Right lobe of liver (tissue), 6 donors: ENCODE measurements at regions not wholly inside any gene's neighbourhood (a gene's known extent, or its start where the extent isn't known, plus 50 kb on each side); places are given as distances from the start of the nearest gene placed in this dataset.
A peak's percentile ranks its signal among the peaks of the same experiment; 100 is the strongest.

Experiments used
- ATAC-seq, 4 donors: fragments of 200-7000 bp; cut with Tn5 transposase; one replicate each; pipeline ENCODE4 v1.9.1; 2020; ENCODE audit warnings: mild to moderate bottlenecking in 4 of 4, moderate library complexity in 4 of 4
- DNase-seq, 3 donors: peaks; one replicate each; pipeline ENCODE4 v3.0.0-alpha.2; 2020
- H3K27ac ChIP-seq, 3 donors: fragments of 200-600 bp; one replicate each; pipeline ENCODE4 v1.8.0; 2022
- H3K27me3 ChIP-seq, 2 donors: fragments of 200-600 bp; one replicate each; pipeline ENCODE4 v1.8.0; 2022
- H3K36me3 ChIP-seq, 4 donors: fragments of 200-600 bp; sonication (generic) in 1 of 4; one replicate each; pipeline versions ENCODE4 v1.5.1 to v1.8.0; 2017 to 2022; ENCODE audit warnings: control low read depth in 1 of 4
- H3K4me1 ChIP-seq, 4 donors: fragments of 200-600 bp; sonication (generic) in 1 of 4; one replicate each; pipeline versions ENCODE4 v1.5.1 to v1.8.0; 2017 to 2022; ENCODE audit warnings: control low read depth in 1 of 4
- H3K4me3 ChIP-seq, 3 donors: fragments of 200-600 bp; one replicate each; pipeline ENCODE4 v1.8.0; 2022
- H3K9me3 ChIP-seq, 4 donors: fragments of 200-600 bp; sonication (generic) in 1 of 4; one replicate each; pipeline versions ENCODE4 v1.5.1 to v1.8.0; 2017 to 2022; ENCODE audit warnings: control low read depth in 1 of 4
- POLR2A ChIP-seq: fragments of 450-650 bp; IDR thresholded peaks from one replicate; pipeline ENCODE4 v1.6.1; 2017; ENCODE audit warnings: antibody characterized with exemption, mild to moderate bottlenecking
- WGBS: methylation state at CpG from one replicate; pipeline ENCODE4 v1.1.6; 2018; ENCODE audit warnings: low coverage, low lambda C conversion rate; ENCODE audit not compliant: insufficient coverage; ENCODE audit errors: missing lambda C conversion rate; 5-methylcytosine and 5-hydroxymethylcytosine counted together
- intact Hi-C, 2 donors: fragments of 100-400 bp; cut with DNase I; formaldehyde crosslinking; loops; one replicate each; pipeline versions ENCODE4 v1.11.2 to v1.14.1; 2022
- TF ChIP-seq, protein P1 (sequence below), 4 donors: fragments of 200-600 bp in 3 of 4; fragments of 450-650 bp in 1 of 4; IDR thresholded peaks; one replicate each; pipeline versions ENCODE4 v1.5.1 to v1.8.0; 2016 to 2022; ENCODE audit warnings: antibody characterized with exemption in 4 of 4, mild to moderate bottlenecking in 2 of 4
- donor health status: DM: no; HTN: yes; CAD: no.
- donor health status: DM: no; HTN: no; CAD: no.
- donor health status: DM: no; HTN: no; CAD: no.
- donor health status: DM: no; HTN: yes; CAD: no.
- donor health status: DM: no; HTN: yes; CAD: no.

DNA sequence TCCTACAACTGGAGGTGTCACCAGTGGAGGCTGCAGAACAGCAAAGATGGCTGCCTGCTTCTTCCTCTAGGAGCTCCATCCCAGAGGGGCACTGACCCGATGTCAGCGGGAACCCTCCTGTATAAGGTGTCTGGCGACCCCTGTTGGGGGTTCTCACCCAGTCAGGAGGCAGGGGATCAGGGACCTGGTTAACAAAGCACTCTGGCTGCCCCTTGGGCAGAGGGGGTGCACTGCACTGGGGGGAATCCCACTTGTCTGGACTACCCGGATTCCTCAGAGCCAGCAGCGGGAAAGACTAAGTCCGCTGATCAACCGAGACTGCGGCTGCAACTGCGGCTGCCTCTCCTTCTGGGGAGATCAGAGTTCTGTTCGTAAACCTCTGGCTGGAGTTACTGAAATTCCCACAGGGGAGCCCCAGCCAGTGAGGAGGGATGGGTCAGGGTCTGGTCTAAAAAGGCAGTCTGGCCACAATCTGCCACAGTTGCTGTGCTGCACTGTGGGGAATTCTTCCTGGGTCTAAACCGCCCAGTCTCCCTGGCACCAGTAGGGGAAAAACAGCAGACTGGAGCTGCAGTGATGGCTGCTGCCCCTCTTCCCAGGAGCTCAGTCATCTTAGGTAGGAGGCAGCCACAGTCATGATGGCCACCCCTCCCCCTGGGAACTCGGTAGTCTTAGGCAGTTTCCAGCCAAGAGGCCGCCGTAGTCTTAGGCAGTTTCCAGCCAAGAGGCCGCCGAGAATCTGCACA is 213.4 kb downstream of the CYB561 start:
- WGBS: 80% methylated on average over 1 of the region's 16 CpGs
- ATAC-seq (no peak), DNase-seq (peak in 1 of 3 donors; percentile 27)
- Histone ChIP-seq H3K9me3 (no peaks in the 10 kb centered on the region), H3K27me3 (no peaks in the 10 kb centered on the region), H3K36me3 (no peaks in the 10 kb centered on the region), H3K27ac (no peak overlapping the region), H3K4me3 (no peak overlapping the region), H3K4me1 (no peaks in the 10 kb centered on the region)
- TF ChIP-seq, protein P1, sequence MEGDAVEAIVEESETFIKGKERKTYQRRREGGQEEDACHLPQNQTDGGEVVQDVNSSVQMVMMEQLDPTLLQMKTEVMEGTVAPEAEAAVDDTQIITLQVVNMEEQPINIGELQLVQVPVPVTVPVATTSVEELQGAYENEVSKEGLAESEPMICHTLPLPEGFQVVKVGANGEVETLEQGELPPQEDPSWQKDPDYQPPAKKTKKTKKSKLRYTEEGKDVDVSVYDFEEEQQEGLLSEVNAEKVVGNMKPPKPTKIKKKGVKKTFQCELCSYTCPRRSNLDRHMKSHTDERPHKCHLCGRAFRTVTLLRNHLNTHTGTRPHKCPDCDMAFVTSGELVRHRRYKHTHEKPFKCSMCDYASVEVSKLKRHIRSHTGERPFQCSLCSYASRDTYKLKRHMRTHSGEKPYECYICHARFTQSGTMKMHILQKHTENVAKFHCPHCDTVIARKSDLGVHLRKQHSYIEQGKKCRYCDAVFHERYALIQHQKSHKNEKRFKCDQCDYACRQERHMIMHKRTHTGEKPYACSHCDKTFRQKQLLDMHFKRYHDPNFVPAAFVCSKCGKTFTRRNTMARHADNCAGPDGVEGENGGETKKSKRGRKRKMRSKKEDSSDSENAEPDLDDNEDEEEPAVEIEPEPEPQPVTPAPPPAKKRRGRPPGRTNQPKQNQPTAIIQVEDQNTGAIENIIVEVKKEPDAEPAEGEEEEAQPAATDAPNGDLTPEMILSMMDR (IDR thresholded peaks at IDR 0.05): no peak
- TF ChIP-seq POLR2A: no peak
- intact Hi-C loops: no loop called here

DNA sequence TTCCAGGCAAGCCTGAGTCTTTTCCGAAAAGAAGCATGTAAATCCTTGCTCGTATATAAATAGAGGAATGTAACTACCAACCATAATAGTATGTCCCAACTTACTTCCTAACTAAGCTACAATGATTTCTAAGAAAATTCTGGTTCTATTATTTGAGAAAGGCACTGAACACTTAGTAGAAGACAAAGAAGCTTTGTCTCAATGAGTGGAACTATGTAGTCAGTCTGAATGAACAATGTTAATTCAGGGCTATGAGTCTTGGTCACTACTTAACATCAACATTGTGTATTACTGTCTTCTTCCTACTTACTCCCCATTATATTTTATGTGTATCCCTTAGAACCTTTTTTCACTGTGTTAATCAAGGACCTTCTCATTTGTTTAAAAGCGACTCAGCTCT is 206.0 kb downstream of the CYB561 start:
- DNase-seq: no peak
- intact Hi-C loops: no loop called here
- peaks cover 0 to 2% (median 0%) of the 10 kb centered on the region in 4 donors for H3K9me3 ChIP-seq
- no peak for ATAC-seq
- no peaks in the 10 kb centered on the region for H3K4me1 ChIP-seq
- H3K27ac ChIP-seq: no peak overlapping the region
- no peak for TF ChIP-seq POLR2A
- TF ChIP-seq, protein P1 (IDR thresholded peaks at IDR 0.05): no peak
- no peaks in the 10 kb centered on the region for H3K36me3 ChIP-seq
- H3K4me3 ChIP-seq: no peak overlapping the region
- no peaks in the 10 kb centered on the region for H3K27me3 ChIP-seq
- WGBS: 87% methylated on average over 3 of the region's 3 CpGs

DNA sequence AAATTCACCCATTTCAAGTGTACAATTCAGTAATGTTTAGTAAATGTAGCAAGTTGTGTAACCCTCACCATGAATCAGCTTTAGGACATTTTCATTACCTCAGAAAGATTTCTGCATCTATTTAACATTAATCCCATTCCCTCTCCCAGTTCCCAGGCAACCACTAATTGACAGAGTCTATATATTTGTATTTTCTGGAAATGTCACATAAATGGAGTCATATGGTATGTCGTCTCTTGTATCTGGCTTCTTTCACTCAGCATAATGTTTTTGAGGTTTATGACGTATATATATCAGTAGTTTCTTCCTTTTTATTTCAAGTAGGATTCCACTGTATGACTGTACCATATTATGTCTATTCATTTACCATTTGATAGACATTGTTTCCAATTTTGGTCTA is 199.8 kb downstream of the CYB561 start:
- Histone ChIP-seq H3K4me3 (no peak overlapping the region), H3K27ac (no peak overlapping the region), H3K9me3 (peaks cover 0 to 2% (median 0%) of the 10 kb centered on the region in 4 donors), H3K4me1 (no peaks in the 10 kb centered on the region), H3K27me3 (no peaks in the 10 kb centered on the region), H3K36me3 (no peaks in the 10 kb centered on the region)
- no peak for TF ChIP-seq POLR2A
- TF ChIP-seq, protein P1 (IDR thresholded peaks at IDR 0.05): no peak
- DNase-seq (no peak), ATAC-seq (no peak)
- intact Hi-C loops: no loop called here
- WGBS: 77% methylated on average over 2 of the region's 2 CpGs

DNA sequence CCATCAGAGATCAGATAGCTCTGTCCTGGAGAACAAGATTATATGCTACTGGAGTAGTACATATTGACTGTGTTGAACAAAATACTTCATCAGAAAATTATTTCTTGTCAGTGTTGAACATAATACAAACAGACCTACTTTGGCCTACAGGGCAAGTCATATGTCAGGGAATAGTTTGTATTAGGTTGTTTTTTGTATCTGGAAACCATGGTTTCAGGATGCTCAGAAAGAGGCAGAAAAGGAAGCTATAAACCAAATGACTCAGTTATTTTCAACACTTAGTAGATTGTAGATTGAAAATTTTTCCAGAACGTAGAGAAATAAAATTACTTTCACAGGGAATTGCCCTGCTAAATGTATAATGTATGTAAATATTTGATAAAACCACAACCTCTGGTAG is 198.4 kb downstream of the CYB561 start:
- Histone ChIP-seq H3K4me1 (no peaks in the 10 kb centered on the region), H3K4me3 (no peak overlapping the region), H3K27me3 (no peaks in the 10 kb centered on the region), H3K9me3 (peaks cover 0 to 2% (median 0%) of the 10 kb centered on the region in 4 donors), H3K27ac (no peak overlapping the region), H3K36me3 (no peaks in the 10 kb centered on the region)
- intact Hi-C loops: no loop called here
- WGBS: 63% methylated on average over 1 of the region's 1 CpG
- ATAC-seq: no peak
- TF ChIP-seq, protein P1 (IDR thresholded peaks at IDR 0.05): no peak
- no peak for TF ChIP-seq POLR2A
- no peak for DNase-seq
